ENCODE measurements at regions not wholly inside any gene's neighbourhood (a gene's known extent, or its start where the extent isn't known, plus 50 kb on each side); places are given as distances from the start of the nearest gene placed in this dataset.
"Not testable (repeated sequence)": the region's sequence is repeated elsewhere in the genome, so short reads cannot be mapped to it uniquely, and the experiment has no call there.

- DNase-seq: no peak
Measured at GRCh38 chr20:40861427-40862008, 167.1 kb upstream of the TOP1 start.

- no peak for DNase-seq
Measured at GRCh38 chr20:40863355-40863919, 165.2 kb upstream of the TOP1 start.

- no peak for DNase-seq
Measured at GRCh38 chr20:40864470-40864869, 164.2 kb upstream of the TOP1 start.

- no peak for DNase-seq
Measured at GRCh38 chr20:40865095-40865494, 163.5 kb upstream of the TOP1 start.

GRCh38 chr20:40866056-40866455 is 162.6 kb upstream of the TOP1 start:
- no peak for DNase-seq

GRCh38 chr20:40868551-40869217 is 159.9 kb upstream of the TOP1 start:
- DNase-seq: no peak

- DNase-seq: no peak
Measured at GRCh38 chr20:40869218-40870147, 159.1 kb upstream of the TOP1 start.

GRCh38 chr20:40875116-40876085 is 153.2 kb upstream of the TOP1 start:
- no peak for DNase-seq

GRCh38 chr20:40878099-40878498 is 150.5 kb upstream of the TOP1 start:
- not testable (repeated sequence) for DNase-seq

- DNase-seq: no peak
Measured at GRCh38 chr20:40880063-40880728, 148.4 kb upstream of the TOP1 start.

- DNase-seq: no peak
Measured at GRCh38 chr20:40880729-40881109, 147.9 kb upstream of the TOP1 start.

- DNase-seq: no peak
Measured at GRCh38 chr20:40882152-40882551, 146.5 kb upstream of the TOP1 start.

GRCh38 chr20:40883097-40883496 is 145.5 kb upstream of the TOP1 start:
- no peak for DNase-seq

GRCh38 chr20:40887105-40887504 is 141.5 kb upstream of the TOP1 start:
- DNase-seq: no peak

- DNase-seq: not testable (repeated sequence)
Measured at GRCh38 chr20:40889266-40889665, 139.4 kb upstream of the TOP1 start.

GRCh38 chr20:40890181-40890580 is 138.4 kb upstream of the TOP1 start:
- DNase-seq: no peak

GRCh38 chr20:40890635-40891034 is 138.0 kb upstream of the TOP1 start:
- no peak for DNase-seq

GRCh38 chr20:40891351-40891750 is 137.3 kb upstream of the TOP1 start:
- no peak for DNase-seq

- no peak for DNase-seq
Measured at GRCh38 chr20:40892642-40893041, 136.0 kb upstream of the TOP1 start.

GRCh38 chr20:40893610-40894236 is 134.9 kb upstream of the TOP1 start:
- no peak for DNase-seq

GRCh38 chr20:40894237-40894630 is 134.4 kb upstream of the TOP1 start:
- no peak for DNase-seq
